OCI-LY7 (cell line): ENCODE measurements at regions not wholly inside any gene's neighbourhood (a gene's known extent, or its start where the extent isn't known, plus 50 kb on each side); places are given as distances from the start of the nearest gene placed in this dataset.

Experiments
- BruUV-seq: library from RNA; stranded (reverse); fragments of 400-500 nt; replicated peaks from 2 replicates; lab custom pipeline; 2021; lab: Mats Ljungman, UMichigan
- CTCF ChIA-PET: fragments of 300-600 bp; sonication (Branson Sonifier 250); formaldehyde crosslinking; loops from one replicate; lab custom pipeline; 2022; ENCODE audit warnings: antibody characterized with exemption; ENCODE audit not compliant: unreplicated experiment; lab: Charles Lee
- POLR2A ChIA-PET: fragments of 300-600 bp; sonication (Branson Sonifier 250); formaldehyde crosslinking; loops from one replicate; lab custom pipeline; 2022; ENCODE audit warnings: antibody characterized with exemption; lab: Charles Lee
- DNase-seq: peaks from one replicate; pipeline ENCODE4 v3.0.0-alpha.2; 2015; ENCODE audit warnings: low spot score
- H2AFZ ChIP-seq: fragments of 200-600 bp; sonication (generic), shearing (Covaris generic); 2 replicates; pipeline ENCODE4 v1.6.1; 2014; ENCODE audit warnings: mild to moderate bottlenecking, antibody characterized with exemption, low read length, moderate library complexity
- H3K27ac ChIP-seq: fragments of 200-600 bp; sonication (generic); 2 replicates; pipeline ENCODE4 v1.5.1; 2014; ENCODE audit warnings: mixed run types, low read depth, mild to moderate bottlenecking, moderate library complexity, low read length, inconsistent platforms; ENCODE audit not compliant: poor library complexity, severe bottlenecking
- H3K36me3 ChIP-seq: fragments of 200-600 bp; sonication (generic); 2 replicates; pipeline ENCODE4 v1.6.1; 2014; ENCODE audit warnings: mild to moderate bottlenecking, antibody characterized with exemption, low read length, moderate library complexity, mixed read lengths; ENCODE audit not compliant: insufficient read depth
- H3K4me1 ChIP-seq: fragments of 200-600 bp; sonication (generic); 2 replicates; pipeline ENCODE4 v1.5.1; 2014; ENCODE audit warnings: mild to moderate bottlenecking, low read length; ENCODE audit not compliant: insufficient read depth, poor library complexity, severe bottlenecking
- H3K4me2 ChIP-seq: fragments of 200-600 bp; sonication (generic); 2 replicates; pipeline ENCODE4 v1.6.1; 2014; ENCODE audit warnings: mild to moderate bottlenecking, low read length
- H3K4me3 ChIP-seq: fragments of 200-600 bp; sonication (generic); 2 replicates; pipeline ENCODE4 v1.5.1; 2014; ENCODE audit warnings: mild to moderate bottlenecking, low read depth, low read length; ENCODE audit not compliant: poor library complexity, severe bottlenecking
- H3K79me2 ChIP-seq: fragments of 200-600 bp; sonication (generic); 2 replicates; pipeline ENCODE4 v1.6.1; 2016; ENCODE audit warnings: low read depth, mild to moderate bottlenecking, low read length, moderate library complexity, mixed read lengths; ENCODE audit not compliant: insufficient read depth
- H3K9me2 ChIP-seq: fragments of 200-600 bp; sonication (generic); 2 replicates; pipeline ENCODE4 v1.6.1; 2016; ENCODE audit warnings: mild to moderate bottlenecking, low read length, mixed read lengths; ENCODE audit not compliant: insufficient read depth
- H3K9me3 ChIP-seq: fragments of 200-600 bp; sonication (generic); 2 replicates; pipeline ENCODE4 v1.6.1; 2014; ENCODE audit warnings: mild to moderate bottlenecking, mixed run types, low read length, mixed read lengths
- H4K20me1 ChIP-seq: fragments of 200-600 bp; sonication (generic); 2 replicates; pipeline ENCODE4 v1.6.1; 2014; ENCODE audit warnings: mild to moderate bottlenecking, antibody characterized with exemption, low read length, moderate library complexity, mixed read lengths; ENCODE audit not compliant: insufficient read depth
- EZH2phosphoT487 ChIP-seq: fragments of 200-600 bp; sonication (generic); IDR thresholded peaks from 2 replicates; pipeline ENCODE4 v1.6.1; 2018; ENCODE audit warnings: low read depth, borderline replicate concordance, mild to moderate bottlenecking, mixed run types, antibody characterized with exemption, low read length, moderate library complexity, mixed read lengths
- intact Hi-C: fragments of 100-400 bp; cut with micrococcal nuclease; formaldehyde crosslinking; loops from one replicate; pipeline ENCODE4 v1.10.0; 2022; ENCODE audit not compliant: unreplicated experiment
- TF ChIP-seq, protein P1 (sequence below): fragments of 200-600 bp; sonication (generic); conservative IDR thresholded peaks from 2 replicates; pipeline ENCODE4 v1.5.1; 2014; ENCODE audit warnings: mild to moderate bottlenecking, antibody characterized with exemption, low read length, moderate library complexity, mixed read lengths

DNA sequence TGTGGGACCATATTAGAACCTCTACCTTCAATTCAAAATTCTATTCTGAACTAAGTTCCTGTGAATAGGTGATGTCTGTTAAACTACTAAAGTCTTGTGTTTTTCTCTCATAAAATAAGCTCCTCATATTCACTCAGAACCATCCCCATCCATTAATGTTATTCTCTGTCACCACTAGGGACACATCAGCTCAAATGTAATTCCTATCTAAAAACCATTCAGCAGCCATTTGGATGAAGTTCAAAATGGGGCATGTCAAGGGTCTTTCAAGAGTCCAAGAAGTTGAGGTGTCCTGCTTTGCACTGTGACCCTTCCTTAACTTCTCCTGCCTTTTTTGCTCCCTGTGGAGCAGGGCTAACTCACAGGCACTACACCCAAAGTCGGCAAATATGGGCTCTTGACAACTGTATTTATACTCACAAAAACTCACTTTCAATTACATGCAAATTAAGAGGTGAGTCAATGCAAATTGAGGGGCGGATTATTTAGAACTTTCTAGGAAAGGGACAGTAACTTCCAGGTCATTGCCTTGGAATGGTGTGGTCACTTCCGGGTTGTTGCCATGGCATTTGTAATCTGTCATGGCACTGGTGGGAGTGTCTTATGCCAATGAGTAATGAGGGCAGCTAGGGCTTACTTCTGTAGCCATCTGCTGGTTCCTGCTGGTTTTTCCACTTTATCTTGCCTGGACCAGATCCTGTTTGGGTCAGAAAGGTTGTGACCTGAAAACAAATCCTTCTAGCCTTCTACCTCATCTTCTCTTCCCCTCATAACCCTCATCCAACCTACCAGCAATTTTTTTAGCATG lies 128.2 kb upstream of the COX10 start:
- Histone ChIP-seq H3K4me3 (no peak overlapping the region), H3K9me3 (no peaks in the 10 kb centered on the region), H3K9me2 (no peaks in the 10 kb centered on the region), H3K4me1 (no peaks in the 10 kb centered on the region), H3K36me3 (no peaks in the 10 kb centered on the region), H2AFZ (no peak overlapping the region), H3K4me2 (no peak overlapping the region), H3K27ac (no peak overlapping the region), H3K79me2 (no peaks in the 10 kb centered on the region), H4K20me1 (no peaks in the 10 kb centered on the region)
- intact Hi-C loops = no loop called here
- POLR2A ChIA-PET = interaction anchor here (0.7 kb wide), 1 partner anchor 309 kb away, joined by 3 read pairs; no protein-coding TSS in a partner anchor
- CTCF ChIA-PET = no interaction called here
- TF ChIP-seq, protein P1, sequence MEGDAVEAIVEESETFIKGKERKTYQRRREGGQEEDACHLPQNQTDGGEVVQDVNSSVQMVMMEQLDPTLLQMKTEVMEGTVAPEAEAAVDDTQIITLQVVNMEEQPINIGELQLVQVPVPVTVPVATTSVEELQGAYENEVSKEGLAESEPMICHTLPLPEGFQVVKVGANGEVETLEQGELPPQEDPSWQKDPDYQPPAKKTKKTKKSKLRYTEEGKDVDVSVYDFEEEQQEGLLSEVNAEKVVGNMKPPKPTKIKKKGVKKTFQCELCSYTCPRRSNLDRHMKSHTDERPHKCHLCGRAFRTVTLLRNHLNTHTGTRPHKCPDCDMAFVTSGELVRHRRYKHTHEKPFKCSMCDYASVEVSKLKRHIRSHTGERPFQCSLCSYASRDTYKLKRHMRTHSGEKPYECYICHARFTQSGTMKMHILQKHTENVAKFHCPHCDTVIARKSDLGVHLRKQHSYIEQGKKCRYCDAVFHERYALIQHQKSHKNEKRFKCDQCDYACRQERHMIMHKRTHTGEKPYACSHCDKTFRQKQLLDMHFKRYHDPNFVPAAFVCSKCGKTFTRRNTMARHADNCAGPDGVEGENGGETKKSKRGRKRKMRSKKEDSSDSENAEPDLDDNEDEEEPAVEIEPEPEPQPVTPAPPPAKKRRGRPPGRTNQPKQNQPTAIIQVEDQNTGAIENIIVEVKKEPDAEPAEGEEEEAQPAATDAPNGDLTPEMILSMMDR = 0 out of 2 replicates have a peak, but pooled peaks have one; percentile 28
- no peak for TF ChIP-seq EZH2phosphoT487
- no TSS peak for BruUV-seq
- no peak for DNase-seq

DNA sequence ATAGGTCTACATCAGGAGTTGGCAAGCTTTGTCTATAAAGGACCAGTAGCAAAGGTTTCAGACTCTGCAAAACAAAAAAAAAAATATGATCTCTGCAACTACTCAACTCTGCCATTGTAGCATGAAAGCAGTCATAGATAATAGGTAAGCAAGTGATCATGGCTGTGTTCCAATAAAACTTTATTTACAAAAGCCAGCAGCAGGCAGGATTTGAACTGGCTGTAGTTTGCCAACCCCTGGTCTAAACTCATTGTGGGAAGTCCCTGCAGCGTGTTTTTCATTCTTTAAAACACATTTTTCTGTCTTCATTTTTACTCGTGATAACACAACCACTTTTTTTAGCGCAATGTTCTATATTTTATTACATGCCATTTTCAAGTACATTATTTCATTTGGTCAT lies 127.5 kb upstream of the COX10 start:
- POLR2A ChIA-PET = no interaction called here
- Histone ChIP-seq H3K27ac (no peak overlapping the region), H3K9me2 (no peaks in the 10 kb centered on the region), H3K9me3 (no peaks in the 10 kb centered on the region), H2AFZ (no peak overlapping the region), H4K20me1 (no peaks in the 10 kb centered on the region), H3K36me3 (no peaks in the 10 kb centered on the region), H3K4me3 (no peak overlapping the region), H3K4me1 (no peaks in the 10 kb centered on the region), H3K79me2 (no peaks in the 10 kb centered on the region), H3K4me2 (no peak overlapping the region)
- BruUV-seq = no TSS peak
- intact Hi-C loops = no loop called here
- CTCF ChIA-PET = no interaction called here
- TF ChIP-seq, protein P1 = no peak
- no peak for TF ChIP-seq EZH2phosphoT487
- no peak for DNase-seq

- Histone ChIP-seq H3K4me3 (no peak overlapping the region), H3K4me1 (no peaks in the 10 kb centered on the region), H3K79me2 (no peaks in the 10 kb centered on the region), H3K27ac (no peak overlapping the region), H3K36me3 (no peaks in the 10 kb centered on the region), H3K9me3 (no peaks in the 10 kb centered on the region), H3K4me2 (no peak overlapping the region), H2AFZ (no peak overlapping the region), H3K9me2 (no peaks in the 10 kb centered on the region), H4K20me1 (no peaks in the 10 kb centered on the region)
- TF ChIP-seq, protein P1 = no peak
- no peak for TF ChIP-seq EZH2phosphoT487
- ChIA-PET POLR2A (no interaction called here), CTCF (no interaction called here)
- BruUV-seq = no TSS peak
- intact Hi-C loops = no loop called here
- DNase-seq = no peak
These were observed 125.4 kb upstream of the COX10 start for GRCh38 chr17:13943909-13944308.
